T-helper 22 cell (primary cell): ENCODE measurements at regions not wholly inside any gene's neighbourhood (a gene's known extent, or its start where the extent isn't known, plus 50 kb on each side); places are given as distances from the start of the nearest gene placed in this dataset.

Source experiments
- DNase-seq: peaks from one replicate; pipeline ENCODE4 v3.0.0-alpha.2; 2020; ENCODE audit warnings: low read depth

DNA sequence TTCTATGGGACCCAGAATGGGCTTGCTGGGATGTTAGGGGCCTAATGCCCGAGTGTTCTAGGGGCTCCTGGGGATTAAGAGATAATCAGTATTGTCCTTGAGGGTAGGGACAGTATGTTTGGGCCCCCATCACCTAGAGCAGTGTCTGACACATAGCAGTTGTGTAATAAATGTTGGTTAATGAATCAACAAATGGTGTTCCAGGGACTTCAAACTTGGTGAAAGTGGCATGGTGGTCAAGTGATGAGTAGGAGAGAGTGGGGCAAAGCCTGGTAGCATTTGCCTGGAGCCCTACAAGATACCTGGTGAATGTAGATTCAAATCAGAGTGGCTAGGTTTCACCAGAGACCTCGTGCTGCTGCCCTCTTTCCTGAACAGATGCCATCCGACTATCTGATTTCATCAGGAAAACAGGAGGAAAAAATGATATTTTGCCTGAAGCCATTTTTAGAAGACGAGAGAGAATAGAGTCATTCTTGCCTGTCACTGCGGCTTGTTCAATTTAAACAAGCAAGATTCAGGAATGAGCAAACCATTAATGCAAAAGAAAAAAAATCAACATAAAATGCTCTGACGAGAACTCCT lies 117.3 kb downstream of the RPL22L1 start:
- no peak for DNase-seq

DNA sequence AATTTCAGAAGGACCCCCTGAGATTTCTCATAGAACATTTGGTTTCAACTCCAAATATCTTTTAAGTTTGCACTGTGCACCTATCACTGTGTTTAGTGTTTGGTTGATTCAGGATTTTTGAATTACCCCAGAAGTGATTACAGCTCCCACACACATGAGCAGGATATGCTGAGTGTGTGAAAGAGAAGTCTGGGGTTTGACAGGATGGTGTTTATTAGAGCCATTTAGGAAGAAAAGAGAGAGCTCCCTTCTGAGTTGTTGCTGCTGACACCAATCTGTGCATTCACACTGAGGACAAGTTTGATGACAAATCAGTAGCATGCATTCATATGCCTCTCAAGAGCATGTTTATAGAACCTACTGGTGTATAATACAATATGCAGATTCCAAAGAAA lies 118.1 kb downstream of the RPL22L1 start:
- DNase-seq = no peak

DNA sequence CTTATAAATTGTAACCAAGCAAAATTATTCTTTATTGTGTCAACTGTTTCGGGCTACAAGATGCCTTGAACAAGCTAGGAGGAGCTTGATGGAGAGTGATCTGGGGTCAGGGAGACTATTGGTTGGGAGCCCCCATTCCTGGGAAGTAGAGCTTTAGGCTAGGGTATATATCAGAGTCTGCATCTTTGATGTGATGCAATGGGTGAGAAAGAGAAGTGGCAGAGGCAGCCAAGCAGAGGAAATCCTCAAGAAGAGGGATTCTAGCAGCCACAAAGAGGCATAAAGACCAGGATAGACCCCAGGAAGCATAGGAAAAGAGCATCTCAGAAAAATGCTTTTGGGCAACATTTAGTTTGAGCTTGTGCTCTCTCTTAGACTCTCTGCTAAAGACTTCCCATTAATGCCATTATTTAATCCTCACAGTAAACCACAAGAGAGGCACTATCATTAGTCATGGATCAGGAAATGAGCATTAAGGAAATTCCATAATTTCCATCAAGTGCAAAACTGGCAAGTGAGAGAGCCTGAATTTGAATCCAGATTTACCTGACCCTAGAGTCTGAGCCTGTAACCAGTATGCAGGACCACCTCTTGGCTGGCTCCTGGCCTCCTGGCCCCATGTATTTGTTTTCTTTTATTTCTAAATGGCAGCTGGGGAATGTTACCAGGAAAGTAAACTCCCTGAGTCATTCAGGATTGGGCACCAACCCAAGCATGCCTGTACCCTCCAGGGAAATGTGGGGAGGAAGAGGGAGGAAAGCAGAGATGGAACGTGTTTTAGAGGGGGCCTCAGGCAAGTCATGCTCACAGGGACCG lies 118.7 kb downstream of the RPL22L1 start:
- DNase-seq = no peak

DNA sequence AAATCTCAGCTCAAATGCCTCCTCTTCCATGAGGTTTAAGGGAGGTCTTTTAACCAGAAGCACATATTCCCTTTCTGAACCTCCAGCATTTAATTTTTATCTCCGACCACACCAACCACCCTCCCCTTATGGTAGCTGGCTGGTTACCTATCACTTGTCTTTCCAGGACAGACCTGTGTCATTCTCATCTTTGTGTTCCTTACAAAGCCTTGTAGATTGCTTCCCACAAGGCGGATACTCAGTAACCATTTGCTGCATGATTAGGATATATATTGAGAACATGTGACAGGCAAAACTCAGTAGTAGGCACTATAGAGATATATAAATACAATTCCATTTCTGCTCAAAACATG lies 119.5 kb downstream of the RPL22L1 start:
- DNase-seq = no peak

DNA sequence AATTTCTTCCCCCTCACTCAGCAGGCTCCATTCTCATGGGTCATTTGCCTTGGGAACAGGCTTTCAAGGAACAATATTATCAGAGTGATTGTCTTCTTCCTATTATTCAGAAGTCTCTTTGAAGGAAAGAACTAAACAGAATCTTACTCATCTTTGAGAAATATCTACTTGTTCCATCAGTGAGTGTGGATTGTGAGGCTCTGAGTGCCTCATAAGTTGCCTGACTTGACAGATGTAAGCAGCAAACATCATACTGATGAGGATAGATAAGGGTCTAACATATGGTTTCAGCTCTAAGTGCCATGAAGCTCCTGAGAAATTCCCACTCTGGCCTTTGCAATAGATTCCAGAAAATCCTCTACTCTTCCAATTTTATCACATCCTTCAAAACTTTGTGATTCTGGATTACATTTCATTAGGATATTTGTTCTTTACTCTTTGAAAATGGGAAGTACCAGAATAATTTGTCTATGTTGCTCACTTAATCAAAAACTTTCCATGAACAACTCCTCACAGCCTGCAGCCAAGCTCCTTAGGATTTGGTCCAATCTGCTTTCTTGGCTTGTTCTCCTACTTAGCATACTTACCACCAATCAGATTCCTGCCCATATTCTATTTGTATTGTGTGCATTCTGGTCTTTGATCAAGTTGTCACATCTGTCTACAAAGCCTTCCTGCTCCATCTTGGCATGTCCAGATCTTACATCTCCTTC lies 120.1 kb downstream of the RPL22L1 start:
- no peak for DNase-seq

DNA sequence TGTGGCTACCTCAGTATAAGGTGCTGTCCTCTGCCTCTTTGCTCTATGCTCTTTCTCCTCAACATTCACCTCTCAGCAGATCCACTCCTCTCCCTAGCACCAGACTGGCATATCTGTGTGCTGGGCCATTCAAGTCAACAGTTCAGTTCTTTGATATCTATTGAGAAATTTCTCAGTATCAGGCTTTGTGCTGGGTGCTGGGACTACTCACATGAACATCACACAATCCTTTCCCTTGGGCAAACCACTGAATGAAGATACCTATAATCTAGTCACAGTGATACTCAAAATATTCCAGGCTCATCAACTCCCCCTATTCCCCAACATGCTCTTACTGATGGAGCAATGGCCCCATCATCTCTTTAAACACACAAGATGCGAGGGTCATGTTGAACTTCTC lies 120.8 kb downstream of the RPL22L1 start:
- no peak for DNase-seq

DNA sequence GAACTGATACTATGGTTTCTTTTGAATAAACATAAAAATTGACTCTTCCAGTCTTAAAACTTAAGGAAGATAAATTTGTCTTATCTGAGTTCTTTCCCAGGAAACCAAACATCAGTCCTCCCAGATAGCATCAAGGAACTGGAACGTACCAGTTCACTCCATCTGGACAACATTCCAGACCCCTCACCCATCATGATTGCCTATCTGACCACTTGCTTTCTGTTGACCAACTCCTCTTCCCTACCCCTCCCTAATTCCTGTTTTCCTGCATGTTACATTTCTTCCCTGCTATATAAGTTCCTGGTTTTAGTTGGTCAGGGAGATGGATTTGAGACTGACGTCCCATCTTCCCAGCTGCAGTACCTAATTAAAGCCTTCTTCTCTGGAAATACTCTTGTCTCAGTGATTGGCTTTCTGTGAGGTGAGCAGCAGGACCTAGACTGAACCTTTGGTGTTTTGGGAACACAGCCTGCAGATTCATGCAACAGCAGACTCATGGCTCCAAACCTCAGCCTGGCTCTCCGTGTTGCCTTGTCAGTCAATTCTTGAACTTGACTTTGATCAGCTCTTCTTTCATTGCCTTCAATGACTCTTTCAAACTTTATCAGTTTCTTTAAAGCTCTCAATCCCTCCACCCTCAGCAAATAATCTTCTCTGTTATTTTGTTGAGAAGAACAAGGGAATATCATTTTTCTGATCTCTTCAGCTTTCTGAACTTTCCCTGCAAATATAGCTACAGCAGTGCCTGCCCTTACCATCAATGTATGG lies 123.6 kb downstream of the RPL22L1 start:
- no peak for DNase-seq

DNA sequence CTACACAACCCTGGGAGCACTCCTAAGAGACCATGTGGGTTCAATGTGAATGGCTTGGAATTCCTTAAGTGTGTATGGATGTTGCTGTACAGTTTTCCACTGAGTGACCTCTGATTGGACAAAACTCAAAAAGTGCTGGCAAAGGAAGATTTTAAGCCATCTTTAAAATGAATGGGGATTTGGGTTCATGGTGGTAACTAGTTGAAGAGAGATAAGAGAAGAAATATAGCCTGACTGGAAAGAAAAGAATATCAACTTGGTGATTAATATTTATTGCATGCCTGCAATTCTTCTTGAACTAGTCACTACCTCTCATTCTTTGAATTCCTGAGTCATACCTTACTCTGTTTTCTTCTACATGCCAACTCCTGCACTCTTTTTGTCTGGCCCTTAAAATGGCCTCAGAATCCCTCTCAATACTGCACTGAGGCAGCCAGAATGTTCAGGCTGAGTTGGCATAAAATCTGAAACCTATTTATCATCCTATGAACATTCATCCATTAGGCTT lies 124.7 kb downstream of the RPL22L1 start:
- no peak for DNase-seq

DNA sequence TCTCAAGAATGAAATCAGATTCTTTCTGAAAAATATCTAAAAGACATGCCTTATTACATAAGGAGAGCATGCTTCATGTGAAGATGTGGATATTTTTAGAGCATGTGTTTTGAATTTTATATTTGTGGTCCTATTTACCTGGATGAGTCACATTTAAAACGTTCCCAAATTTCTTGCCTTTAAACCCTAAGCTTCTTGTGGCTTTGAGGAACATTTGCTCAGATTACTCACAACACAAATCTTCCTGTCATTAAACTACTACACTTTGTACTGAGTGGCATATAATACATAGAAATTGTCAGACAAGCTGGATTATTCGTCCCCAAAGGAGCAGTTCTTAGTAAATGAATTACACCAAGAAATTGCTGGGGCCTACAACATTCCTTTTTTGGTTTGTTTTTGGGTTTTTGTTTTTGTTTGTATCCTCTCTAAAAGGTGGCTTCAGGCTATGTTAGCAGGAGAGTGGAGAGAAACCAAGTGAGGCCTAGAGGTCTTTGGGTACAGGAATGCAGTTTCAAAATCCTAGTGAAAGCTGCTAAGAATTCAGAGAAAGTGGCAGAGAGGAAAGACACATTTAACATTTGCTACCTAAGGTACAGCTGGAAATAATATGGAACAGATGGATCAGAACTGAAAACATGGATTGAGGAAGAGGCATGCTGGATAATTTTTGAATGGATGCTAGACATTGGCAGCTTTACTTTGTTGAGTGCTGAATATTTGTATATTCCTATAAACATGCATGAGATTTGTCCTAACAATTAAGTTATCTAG lies 128.1 kb downstream of the RPL22L1 start:
- DNase-seq = no peak

DNA sequence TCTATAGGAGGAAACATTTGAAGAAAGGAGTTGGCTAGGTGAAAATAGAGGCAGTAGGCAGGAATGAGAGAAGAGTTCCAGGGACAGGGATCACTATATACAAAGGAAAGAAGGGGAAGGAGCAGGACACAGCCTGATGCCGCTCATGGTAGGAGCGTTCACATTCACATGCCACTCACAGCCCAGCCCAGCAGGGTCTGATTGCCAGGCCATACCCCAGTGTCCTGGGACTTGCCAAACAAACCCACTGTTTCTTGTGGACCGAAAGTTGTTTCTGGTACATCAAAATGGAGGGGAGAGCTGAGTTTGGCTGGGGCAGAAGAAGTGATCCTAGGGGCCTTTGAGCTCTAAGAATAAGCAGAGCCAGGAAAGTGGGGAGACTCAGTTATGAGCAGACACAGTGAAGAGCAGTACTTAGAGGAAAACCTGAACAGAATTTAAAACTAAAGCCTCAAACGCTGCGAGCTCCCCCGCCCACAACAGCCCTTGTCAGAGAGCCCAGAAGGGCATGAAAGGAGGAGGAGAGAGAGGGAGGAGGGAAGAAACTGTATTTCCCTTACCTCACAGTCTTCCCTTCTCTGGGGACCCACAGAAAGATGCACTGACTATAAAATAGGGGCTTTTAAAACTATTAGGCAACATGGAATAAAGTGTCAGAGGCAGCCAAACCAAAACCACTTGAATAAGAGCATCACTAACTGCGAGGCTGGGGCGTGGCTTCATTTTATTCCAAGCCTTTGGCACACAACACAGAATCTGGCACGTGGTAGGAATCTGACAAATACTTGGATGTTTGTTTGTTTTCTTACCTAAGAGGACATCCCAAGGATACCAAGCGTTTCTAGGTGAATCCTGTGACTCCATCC lies 129.0 kb downstream of the RPL22L1 start:
- no peak for DNase-seq

DNA sequence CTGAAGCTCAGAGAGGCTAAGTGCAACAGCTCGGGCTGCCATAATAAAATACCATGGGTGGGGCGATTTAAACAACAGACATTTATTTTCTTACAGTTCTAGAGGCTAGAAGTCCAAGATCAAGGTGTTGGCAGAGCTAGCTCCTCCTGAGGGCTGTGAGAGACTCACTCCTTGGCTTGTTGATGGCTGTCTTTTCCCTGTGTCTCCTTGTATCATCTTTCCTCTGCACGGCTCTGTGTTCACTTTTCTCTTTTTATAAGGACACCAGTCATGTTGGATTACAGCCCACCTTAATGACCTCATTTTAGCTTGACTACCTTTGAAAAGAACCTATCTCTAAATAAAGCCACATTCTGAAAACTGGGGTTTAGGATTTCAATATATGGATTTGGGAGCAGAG lies 129.7 kb downstream of the RPL22L1 start:
- no peak for DNase-seq

DNA sequence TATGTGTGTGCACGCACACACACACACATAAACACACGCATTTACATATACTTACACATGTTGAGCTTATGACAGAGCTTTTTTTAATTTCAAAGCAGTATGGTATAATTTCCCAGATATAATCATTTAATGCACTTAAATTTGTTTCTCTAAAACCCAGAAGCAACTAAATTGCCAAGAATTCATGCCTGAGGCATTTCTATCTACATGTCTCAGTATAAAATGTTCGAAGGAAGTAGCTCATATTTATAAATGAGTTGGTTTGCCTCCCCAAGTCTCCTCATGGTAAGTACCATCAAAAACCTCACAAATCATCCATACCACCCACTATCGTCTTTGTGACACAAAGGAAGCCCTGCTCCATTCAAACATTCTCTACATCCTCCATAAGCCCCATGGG lies 130.6 kb downstream of the RPL22L1 start:
- DNase-seq = no peak

DNA sequence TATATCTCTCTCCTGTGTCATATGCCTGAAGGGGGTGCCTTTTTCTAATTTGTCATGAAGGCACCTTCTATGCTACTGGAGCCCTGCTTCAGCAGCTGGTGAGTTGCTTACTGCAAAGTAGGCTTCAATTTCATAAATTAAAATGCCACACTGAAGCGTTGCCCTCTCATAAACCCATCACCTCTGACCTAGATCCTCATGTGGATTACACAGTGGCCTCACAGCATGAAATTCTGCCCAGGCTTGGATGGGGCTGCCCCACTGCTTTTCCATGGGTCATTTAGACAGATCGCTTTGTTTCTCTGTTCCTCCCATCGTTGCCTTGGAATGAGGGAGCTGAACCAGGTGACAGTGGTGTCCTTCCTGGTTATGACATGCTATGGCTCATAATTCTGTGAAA lies 131.2 kb downstream of the RPL22L1 start:
- DNase-seq = no peak

DNA sequence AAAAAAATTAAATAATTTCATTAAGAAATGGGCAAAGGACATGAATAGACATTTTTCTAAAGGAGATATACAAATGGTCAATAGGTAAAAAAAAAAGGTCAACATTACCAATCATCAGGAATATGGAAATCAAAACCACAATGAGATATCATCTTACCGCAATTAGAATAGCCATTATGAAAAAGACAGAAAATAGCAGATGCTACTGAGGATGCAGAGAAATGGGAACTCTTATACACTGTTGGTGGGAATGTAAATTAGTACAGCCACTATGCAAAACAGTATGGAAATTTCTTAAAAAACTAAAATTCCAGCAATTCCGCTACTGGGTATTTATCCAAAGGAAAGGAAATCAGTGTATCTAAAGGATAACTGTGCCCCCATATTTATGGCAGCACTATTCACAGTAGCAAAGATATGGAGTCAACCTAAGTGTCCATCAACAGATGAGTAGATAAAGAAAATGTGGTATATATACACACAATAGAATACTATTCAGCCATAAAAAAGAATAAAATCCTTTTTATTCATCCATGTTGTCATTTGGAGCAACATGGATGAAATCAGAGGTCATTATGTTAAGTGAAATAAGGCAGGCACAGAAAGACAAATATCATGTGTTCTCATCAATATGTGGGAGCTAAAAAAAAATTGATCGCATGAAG lies 132.4 kb downstream of the RPL22L1 start:
- DNase-seq = no peak

DNA sequence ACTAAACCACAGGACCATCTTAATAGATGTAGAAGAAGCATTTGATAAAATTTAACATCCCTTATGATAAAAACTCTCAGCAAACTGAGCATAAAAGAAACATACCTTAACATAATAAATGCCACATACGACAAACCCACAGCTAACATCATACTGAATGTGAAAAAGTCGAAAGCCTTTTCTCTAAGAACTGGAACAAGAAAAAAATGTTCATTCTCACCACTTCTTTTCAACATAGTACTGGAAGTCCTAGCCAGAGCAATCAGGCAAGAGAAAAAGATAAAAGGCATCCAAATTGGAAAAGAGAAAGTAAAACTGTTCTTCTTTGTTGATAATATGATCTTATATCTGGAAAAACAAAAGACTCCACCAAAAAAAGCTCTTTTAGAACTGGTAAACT lies 134.2 kb downstream of the RPL22L1 start:
- DNase-seq = no peak

DNA sequence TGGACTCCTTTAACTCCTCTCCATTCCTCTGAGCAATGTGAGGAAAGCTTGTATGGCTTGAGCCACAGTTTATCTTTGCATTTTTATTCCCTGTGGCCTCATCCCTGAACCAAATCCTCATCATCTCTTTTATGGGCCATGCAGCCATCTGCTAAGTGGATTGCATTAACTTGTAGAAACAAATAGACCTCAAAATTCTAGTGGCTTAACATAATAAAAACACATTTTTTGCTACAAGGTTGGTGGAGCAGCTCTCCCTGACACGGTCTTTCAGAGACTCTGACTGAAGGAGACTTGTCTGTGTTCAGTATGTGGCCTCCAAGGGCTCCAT lies 135.3 kb downstream of the RPL22L1 start:
- DNase-seq = no peak

DNA sequence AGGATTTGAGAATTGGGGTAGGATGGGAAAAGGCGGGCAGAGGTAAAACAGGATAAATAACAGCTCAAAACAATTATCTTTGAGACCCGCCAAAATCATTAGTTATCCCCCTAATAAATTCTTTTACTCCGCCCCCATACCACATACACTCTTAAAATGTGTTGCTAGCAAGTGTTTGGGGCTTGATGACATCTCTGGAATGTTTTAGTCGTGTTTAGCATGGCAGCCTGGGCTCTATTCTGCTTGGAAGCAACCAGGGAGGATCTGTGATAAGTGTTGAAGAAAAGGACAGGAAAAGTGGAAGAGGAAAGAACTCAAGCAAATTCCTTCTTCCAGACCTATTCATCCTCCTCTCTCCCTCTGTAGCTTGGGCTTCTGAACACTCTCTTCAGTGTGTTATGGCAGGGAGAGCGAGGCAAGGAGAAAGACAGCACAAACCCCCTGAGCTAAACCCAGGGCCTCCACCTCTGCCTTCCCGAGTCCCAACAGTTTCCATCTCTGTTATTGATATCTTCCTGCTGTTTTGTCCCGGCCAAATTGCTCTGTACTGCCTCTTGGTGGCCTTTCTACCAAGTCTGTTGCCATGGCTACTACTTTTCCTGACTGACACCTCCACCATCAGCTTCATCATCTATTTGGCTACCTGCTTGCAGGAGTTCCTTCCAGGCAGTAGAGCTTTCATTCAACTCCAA lies 135.8 kb downstream of the RPL22L1 start:
- DNase-seq = no peak

DNA sequence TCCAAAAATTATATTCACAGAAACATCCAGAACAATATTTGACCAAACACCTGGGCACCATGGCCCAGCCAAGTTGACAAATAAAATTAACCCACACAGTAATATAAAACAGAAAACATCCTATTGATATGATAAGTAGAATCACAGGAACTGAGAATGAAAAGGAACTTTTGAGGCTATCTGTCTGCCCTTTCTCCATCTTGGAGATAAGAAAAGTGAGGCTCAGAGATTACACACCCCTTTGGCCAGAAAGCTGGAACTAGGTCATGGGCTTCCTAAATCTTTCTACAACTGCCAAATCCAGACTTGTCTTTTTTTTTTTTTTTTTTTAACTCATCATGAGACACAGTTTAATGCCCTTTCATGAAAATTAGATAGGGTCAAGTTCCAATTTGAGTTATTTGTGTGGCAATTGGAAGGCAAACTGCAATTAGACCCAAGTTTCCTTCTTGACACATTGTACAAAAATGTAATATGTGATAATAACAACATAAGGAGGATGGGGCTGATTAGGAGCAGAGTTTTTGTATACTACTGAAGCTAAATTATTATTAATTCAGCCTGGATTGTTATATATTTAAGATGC lies 137.2 kb downstream of the RPL22L1 start:
- no peak for DNase-seq

DNA sequence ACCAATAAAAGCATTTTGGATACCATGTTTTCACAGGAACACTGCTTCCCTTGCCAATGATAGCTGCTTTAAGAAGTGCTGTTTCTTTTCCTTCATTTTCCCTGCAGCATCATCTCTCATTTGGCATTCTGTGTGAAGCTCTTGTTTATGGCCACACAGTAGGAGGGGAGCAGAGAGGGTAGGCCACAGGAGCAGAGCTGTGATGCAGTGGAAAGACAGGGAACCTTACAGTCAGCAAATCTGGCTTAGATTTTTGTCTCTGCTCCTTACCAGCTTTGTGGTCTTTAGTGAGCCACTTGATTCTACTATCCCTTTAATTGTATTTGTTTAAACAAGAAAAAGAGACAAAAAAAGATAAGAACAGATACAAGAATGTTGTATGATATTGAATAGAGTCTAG lies 138.7 kb downstream of the RPL22L1 start:
- DNase-seq = no peak
